Uterus (tissue), 2 donors: ENCODE measurements at regions not wholly inside any gene's neighbourhood (a gene's known extent, or its start where the extent isn't known, plus 50 kb on each side); places are given as distances from the start of the nearest gene placed in this dataset.

Experiments used
- POLR2A ChIP-seq, 2 donors: fragments of 450-650 bp; IDR thresholded peaks; one replicate each; pipeline ENCODE4 v1.6.1; 2016; ENCODE audit warnings: antibody characterized with exemption in 2 of 2, mild to moderate bottlenecking in 1 of 2, moderate library complexity in 1 of 2
- TF ChIP-seq, protein P1 (sequence below), 4 experiments: fragments of 200-600 bp in 2 of 4; fragments of 450-650 bp in 2 of 4; sonication (generic) in 2 of 4; IDR thresholded peaks; one replicate each; pipeline ENCODE4 v1.5.1; 2016 to 2019; ENCODE audit warnings: antibody characterized with exemption in 4 of 4, mild to moderate bottlenecking in 2 of 4, moderate library complexity in 1 of 4

DNA sequence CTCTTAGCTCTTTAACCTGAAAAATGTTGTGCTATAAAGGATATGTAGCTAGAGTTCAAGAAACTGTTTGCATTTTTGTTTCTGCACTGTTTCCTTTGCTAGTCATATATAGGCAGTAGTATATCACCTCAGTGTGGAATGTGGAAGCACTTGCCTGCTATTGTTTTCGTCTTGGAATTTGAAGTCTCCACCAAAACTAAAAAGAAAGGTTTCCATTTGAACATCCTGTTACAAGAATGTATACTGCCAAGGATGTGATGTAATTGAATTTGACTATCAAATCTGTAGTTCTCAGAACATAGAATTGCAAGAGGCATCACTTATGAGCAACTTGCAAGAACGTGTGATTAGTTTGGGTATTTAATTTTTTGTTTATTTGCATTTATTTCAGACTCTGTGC, 51.1 kb upstream of the MEOX2 start:
- TF ChIP-seq, protein P1, sequence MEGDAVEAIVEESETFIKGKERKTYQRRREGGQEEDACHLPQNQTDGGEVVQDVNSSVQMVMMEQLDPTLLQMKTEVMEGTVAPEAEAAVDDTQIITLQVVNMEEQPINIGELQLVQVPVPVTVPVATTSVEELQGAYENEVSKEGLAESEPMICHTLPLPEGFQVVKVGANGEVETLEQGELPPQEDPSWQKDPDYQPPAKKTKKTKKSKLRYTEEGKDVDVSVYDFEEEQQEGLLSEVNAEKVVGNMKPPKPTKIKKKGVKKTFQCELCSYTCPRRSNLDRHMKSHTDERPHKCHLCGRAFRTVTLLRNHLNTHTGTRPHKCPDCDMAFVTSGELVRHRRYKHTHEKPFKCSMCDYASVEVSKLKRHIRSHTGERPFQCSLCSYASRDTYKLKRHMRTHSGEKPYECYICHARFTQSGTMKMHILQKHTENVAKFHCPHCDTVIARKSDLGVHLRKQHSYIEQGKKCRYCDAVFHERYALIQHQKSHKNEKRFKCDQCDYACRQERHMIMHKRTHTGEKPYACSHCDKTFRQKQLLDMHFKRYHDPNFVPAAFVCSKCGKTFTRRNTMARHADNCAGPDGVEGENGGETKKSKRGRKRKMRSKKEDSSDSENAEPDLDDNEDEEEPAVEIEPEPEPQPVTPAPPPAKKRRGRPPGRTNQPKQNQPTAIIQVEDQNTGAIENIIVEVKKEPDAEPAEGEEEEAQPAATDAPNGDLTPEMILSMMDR (IDR thresholded peaks at IDR 0.05) = no peak
- TF ChIP-seq POLR2A (IDR thresholded peaks at IDR 0.05) = no peak
